Upper lobe of left lung (tissue), 6 donors: ENCODE measurements at regions not wholly inside any gene's neighbourhood (a gene's known extent, or its start where the extent isn't known, plus 50 kb on each side); places are given as distances from the start of the nearest gene placed in this dataset.

Experiments
- ATAC-seq, 2 donors: fragments of 200-7000 bp; cut with Tn5 transposase; one replicate each; pipeline ENCODE4 v1.9.1; 2022; ENCODE audit warnings: mild to moderate bottlenecking in 2 of 2, moderate library complexity in 2 of 2; ENCODE audit not compliant: low FRiP score in 2 of 2
- DNase-seq, 2 donors: peaks; one replicate each; pipeline ENCODE4 v3.0.0-alpha.2; 2019 to 2020
- H3K27ac ChIP-seq, 4 donors: fragments of 200-600 bp; sonication (generic); one replicate each; pipeline ENCODE4 v1.5.1; 2016 to 2019
- H3K27me3 ChIP-seq, 4 donors: fragments of 200-600 bp; sonication (generic); one replicate each; pipeline ENCODE4 v1.5.1; 2017 to 2019
- H3K36me3 ChIP-seq, 4 donors: fragments of 200-600 bp; sonication (generic); one replicate each; pipeline ENCODE4 v1.5.1; 2016 to 2019
- H3K4me1 ChIP-seq, 4 donors: fragments of 200-600 bp; sonication (generic); one replicate each; pipeline ENCODE4 v1.5.1; 2018 to 2019
- H3K4me3 ChIP-seq, 4 donors: fragments of 200-600 bp; sonication (generic); one replicate each; pipeline ENCODE4 v1.5.1; 2017 to 2019; ENCODE audit warnings: mild to moderate bottlenecking in 2 of 4, moderate library complexity in 1 of 4
- H3K9me3 ChIP-seq, 4 donors: fragments of 200-600 bp; sonication (generic); one replicate each; pipeline ENCODE4 v1.5.1; 2018 to 2019
- EP300 ChIP-seq, 4 donors: sonication (generic); formaldehyde crosslinking; IDR thresholded peaks; one replicate each; pipeline ENCODE4 v1.5.1; 2017; ENCODE audit warnings: antibody characterized with exemption in 4 of 4, control low read depth in 2 of 4
- POLR2A ChIP-seq, 4 donors: fragments of 450-650 bp; IDR thresholded peaks; one replicate each; pipeline ENCODE4 v1.5.1; 2016 to 2017; ENCODE audit warnings: antibody characterized with exemption in 4 of 4, mild to moderate bottlenecking in 2 of 4
- POLR2AphosphoS5 ChIP-seq, 2 donors: sonication (generic); formaldehyde crosslinking; IDR thresholded peaks; one replicate each; pipeline ENCODE4 v1.5.1; 2017; ENCODE audit warnings: antibody characterized with exemption in 2 of 2
- WGBS, 2 donors: methylation state at CpG; one replicate each; pipeline ENCODE4 v1.1.5; 2017 to 2018; 5-methylcytosine and 5-hydroxymethylcytosine counted together
- TF ChIP-seq, protein P1 (sequence below), 6 experiments: fragments of 450-650 bp in 4 of 6; fragments of 200-600 bp in 2 of 6; sonication (generic) in 2 of 6; IDR thresholded peaks; one replicate each; pipeline ENCODE4 v1.5.1; 2016 to 2019; ENCODE audit warnings: antibody characterized with exemption in 6 of 6
- donor health status: DM: no; HTN: no; CAD: no; lungs with moderate emphysema.
- donor health status: DM: no; HTN: yes; CAD: no; lungs with severe emphysema.

DNA sequence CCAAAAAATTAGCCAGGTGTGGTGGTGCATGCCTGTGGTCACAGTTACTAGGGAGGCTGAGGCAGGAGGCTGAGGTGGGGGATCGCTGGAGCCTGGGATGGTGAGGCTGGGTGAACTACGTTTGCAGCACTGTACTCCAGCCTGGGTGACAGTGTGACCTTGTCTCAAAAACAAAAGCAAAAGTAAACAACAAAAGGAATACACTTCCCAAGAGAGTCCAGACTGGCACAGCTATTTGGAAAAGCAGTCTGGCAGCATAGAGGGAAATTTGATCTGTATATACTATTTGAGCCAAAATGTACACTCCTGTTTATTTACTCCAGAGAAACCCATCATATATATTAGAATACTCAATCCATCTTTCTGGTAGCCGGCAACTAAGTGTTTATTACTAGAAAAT, 107.0 kb upstream of the HMCN1 start:
- ATAC-seq (no peak), DNase-seq (no peak)
- Histone ChIP-seq H3K4me1 (no peaks in the 10 kb centered on the region), H3K27me3 (no peaks in the 10 kb centered on the region), H3K4me3 (no peak overlapping the region), H3K27ac (no peak overlapping the region), H3K9me3 (no peaks in the 10 kb centered on the region), H3K36me3 (no peaks in the 10 kb centered on the region)
- 49 to 61% methylated on average over 3 of the region's 3 CpGs for WGBS, 2 donors
- TF ChIP-seq EP300 (IDR thresholded peaks at IDR 0.05) = no peak
- TF ChIP-seq, protein P1, sequence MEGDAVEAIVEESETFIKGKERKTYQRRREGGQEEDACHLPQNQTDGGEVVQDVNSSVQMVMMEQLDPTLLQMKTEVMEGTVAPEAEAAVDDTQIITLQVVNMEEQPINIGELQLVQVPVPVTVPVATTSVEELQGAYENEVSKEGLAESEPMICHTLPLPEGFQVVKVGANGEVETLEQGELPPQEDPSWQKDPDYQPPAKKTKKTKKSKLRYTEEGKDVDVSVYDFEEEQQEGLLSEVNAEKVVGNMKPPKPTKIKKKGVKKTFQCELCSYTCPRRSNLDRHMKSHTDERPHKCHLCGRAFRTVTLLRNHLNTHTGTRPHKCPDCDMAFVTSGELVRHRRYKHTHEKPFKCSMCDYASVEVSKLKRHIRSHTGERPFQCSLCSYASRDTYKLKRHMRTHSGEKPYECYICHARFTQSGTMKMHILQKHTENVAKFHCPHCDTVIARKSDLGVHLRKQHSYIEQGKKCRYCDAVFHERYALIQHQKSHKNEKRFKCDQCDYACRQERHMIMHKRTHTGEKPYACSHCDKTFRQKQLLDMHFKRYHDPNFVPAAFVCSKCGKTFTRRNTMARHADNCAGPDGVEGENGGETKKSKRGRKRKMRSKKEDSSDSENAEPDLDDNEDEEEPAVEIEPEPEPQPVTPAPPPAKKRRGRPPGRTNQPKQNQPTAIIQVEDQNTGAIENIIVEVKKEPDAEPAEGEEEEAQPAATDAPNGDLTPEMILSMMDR (IDR thresholded peaks at IDR 0.05) = no peak
- no peak for TF ChIP-seq POLR2A (IDR thresholded peaks at IDR 0.05)
- TF ChIP-seq POLR2AphosphoS5 (IDR thresholded peaks at IDR 0.05) = no peak

DNA sequence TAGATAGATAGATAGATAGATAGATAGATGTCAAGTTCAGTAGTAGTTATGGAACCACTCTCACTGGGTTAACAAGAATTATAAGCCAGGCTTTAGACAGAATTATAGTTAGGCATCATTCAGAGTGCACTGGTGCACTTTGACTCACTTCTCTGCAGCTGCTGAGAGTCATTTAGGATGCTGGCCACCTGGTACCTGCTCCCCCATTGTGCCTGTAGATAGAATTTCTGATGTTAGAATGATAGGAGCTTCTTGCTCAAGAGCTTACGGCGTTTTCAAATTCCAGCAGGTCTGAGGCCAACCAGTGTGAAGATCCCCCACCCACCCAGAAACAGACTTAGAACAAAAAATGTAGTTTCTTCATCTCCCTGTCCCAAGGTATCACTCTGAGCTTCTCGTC, 107.8 kb upstream of the HMCN1 start:
- Histone ChIP-seq H3K4me3 (no peak overlapping the region), H3K27ac (no peak overlapping the region), H3K9me3 (no peaks in the 10 kb centered on the region), H3K27me3 (no peaks in the 10 kb centered on the region), H3K36me3 (no peaks in the 10 kb centered on the region), H3K4me1 (no peaks in the 10 kb centered on the region)
- WGBS, 2 donors = 95% methylated on average over 3 of the region's 3 CpGs
- TF ChIP-seq POLR2AphosphoS5 (IDR thresholded peaks at IDR 0.05) (no peak), POLR2A (IDR thresholded peaks at IDR 0.05) (no peak), EP300 (IDR thresholded peaks at IDR 0.05) (no peak)
- TF ChIP-seq, protein P1 (IDR thresholded peaks at IDR 0.05) = no peak
- ATAC-seq (no peak), DNase-seq (no peak)

DNA sequence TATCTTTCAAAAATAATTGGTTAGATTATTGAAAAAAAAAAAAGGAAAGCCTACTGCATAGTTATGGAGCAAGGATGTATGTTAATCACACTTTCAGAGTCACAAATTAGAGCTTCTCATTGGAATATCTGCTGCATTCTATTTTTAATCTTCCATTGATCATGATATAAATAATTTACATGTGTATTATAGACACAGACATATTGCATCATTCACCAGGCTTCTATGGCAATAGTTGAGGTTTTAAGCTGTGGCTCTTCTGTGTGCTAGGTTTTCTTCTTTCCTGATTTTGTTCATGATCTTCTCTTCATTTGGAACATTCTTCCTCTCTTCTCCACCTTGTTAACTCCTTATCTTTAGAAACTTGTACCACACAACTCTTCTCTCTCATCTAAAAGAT, 123.2 kb upstream of the HMCN1 start:
- H3K4me1 ChIP-seq = no peaks in the 10 kb centered on the region
- DNase-seq = no peak
- ATAC-seq = no peak
- H3K36me3 ChIP-seq = no peaks in the 10 kb centered on the region
- H3K9me3 ChIP-seq = no peaks in the 10 kb centered on the region
- no peak overlapping the region for H3K27ac ChIP-seq
- H3K4me3 ChIP-seq = no peak overlapping the region
- H3K27me3 ChIP-seq = no peaks in the 10 kb centered on the region
- TF ChIP-seq EP300 (IDR thresholded peaks at IDR 0.05) = no peak
- TF ChIP-seq POLR2AphosphoS5 (IDR thresholded peaks at IDR 0.05) = no peak

DNA sequence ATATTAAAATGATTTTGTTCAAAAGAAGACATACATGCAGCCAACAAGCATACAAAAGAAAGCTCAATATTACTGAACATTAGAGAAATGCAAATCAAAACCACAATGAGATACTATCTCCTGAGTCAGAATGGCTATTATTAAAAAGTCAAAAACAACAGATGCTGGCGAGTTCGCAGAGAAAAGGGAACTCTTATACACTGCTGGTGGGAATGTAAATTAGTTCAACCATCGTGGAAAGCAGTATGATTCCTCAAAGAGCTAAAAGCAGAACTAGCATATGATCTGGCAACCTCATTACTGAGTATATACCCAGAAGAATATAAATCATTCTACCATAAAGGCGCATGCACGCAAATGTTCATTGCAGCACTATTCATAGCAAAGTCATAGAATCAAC, 126.0 kb upstream of the HMCN1 start:
- Histone ChIP-seq H3K36me3 (no peaks in the 10 kb centered on the region), H3K9me3 (no peaks in the 10 kb centered on the region), H3K27me3 (no peaks in the 10 kb centered on the region), H3K4me1 (no peaks in the 10 kb centered on the region), H3K27ac (no peak overlapping the region), H3K4me3 (no peak overlapping the region)
- TF ChIP-seq POLR2A (IDR thresholded peaks at IDR 0.05) = no peak
- TF ChIP-seq, protein P1 (IDR thresholded peaks at IDR 0.05) = no peak
- TF ChIP-seq POLR2AphosphoS5 (IDR thresholded peaks at IDR 0.05) = no peak
- no peak for TF ChIP-seq EP300 (IDR thresholded peaks at IDR 0.05)
- 80 to 88% methylated on average over 5 of the region's 5 CpGs for WGBS, 2 donors
- ATAC-seq = no peak
- no peak for DNase-seq

DNA sequence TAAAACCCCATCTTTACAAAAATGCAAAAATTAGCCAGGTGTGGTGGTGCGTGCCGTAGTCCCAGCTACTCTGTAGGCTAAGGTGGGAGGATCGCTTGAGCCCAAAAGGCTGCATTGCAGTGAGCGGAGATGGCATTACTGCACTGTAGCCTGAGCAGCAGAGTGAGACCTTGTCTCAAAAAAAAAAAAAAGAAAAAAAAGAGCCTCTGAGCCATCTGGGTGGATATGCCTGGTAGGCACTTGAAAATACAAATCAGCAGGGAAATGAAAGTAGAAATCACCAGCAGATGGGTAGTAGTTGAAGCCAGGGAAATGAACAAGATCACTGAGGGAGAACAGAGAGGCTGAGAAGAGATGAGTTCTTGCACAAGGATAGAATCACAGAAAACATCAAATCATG, 131.0 kb upstream of the HMCN1 start:
- H3K36me3 ChIP-seq = no peaks in the 10 kb centered on the region
- no peak for ATAC-seq

More for the DNA sequence above, 131.0 kb upstream of the HMCN1 start:
- Histone ChIP-seq H3K27ac (no peak overlapping the region), H3K4me3 (no peak overlapping the region), H3K9me3 (no peaks in the 10 kb centered on the region), H3K4me1 (no peaks in the 10 kb centered on the region), H3K27me3 (no peaks in the 10 kb centered on the region)
- WGBS, 2 donors = 90 to 97% methylated on average over 4 of the region's 4 CpGs
- no peak for DNase-seq
- TF ChIP-seq POLR2AphosphoS5 (IDR thresholded peaks at IDR 0.05) (no peak), EP300 (IDR thresholded peaks at IDR 0.05) (no peak), POLR2A (IDR thresholded peaks at IDR 0.05) (no peak)
- TF ChIP-seq, protein P1 (IDR thresholded peaks at IDR 0.05) = no peak
